ENCODE measurements at regions not wholly inside any gene's neighbourhood (a gene's known extent, or its start where the extent isn't known, plus 50 kb on each side); places are given as distances from the start of the nearest gene placed in this dataset.

GRCh38 chr5:120174089-120174488, 290.0 kb upstream of the PRR16 start:
- no peak for TF ChIP-seq EHF (CRISPR knock-in tag; IDR thresholded peaks at IDR 0.05)
- TF ChIP-seq CTCF (IDR thresholded peaks at IDR 0.05): no peak

Measured in A549 (cell line).